ENCODE measurements at regions not wholly inside any gene's neighbourhood (a gene's known extent, or its start where the extent isn't known, plus 50 kb on each side); places are given as distances from the start of the nearest gene placed in this dataset.
"Not testable (repeated sequence)": the region's sequence is repeated elsewhere in the genome, so short reads cannot be mapped to it uniquely, and the experiment has no call there.

- no peak for DNase-seq
These were observed 283.6 kb downstream of the QKI start for GRCh38 chr6:163698086-163698485.

- DNase-seq, result not testable (repeated sequence)
These were observed 281.8 kb downstream of the QKI start for GRCh38 chr6:163696311-163696710.

- no peak for DNase-seq
These were observed 280.9 kb downstream of the QKI start for GRCh38 chr6:163695414-163695864.

GRCh38 chr6:163694988-163695398 lies 280.5 kb downstream of the QKI start:
- no peak for DNase-seq

GRCh38 chr6:163694072-163694471 lies 279.6 kb downstream of the QKI start:
- DNase-seq, result no peak

- no peak for DNase-seq
These were observed 276.5 kb downstream of the QKI start for GRCh38 chr6:163691049-163691448.

- DNase-seq, result no peak
These were observed 274.3 kb downstream of the QKI start for GRCh38 chr6:163688739-163689362.

GRCh38 chr6:163687075-163687474 lies 272.6 kb downstream of the QKI start:
- no peak for DNase-seq

- DNase-seq, result no peak
These were observed 271.8 kb downstream of the QKI start for GRCh38 chr6:163686301-163686700.

GRCh38 chr6:163683105-163683622 lies 268.6 kb downstream of the QKI start:
- DNase-seq, result no peak

GRCh38 chr6:163679753-163680152 lies 265.2 kb downstream of the QKI start:
- no peak for DNase-seq

GRCh38 chr6:163679012-163679660 lies 264.6 kb downstream of the QKI start:
- DNase-seq, result no peak

GRCh38 chr6:163675611-163676010 lies 261.1 kb downstream of the QKI start:
- DNase-seq, result no peak

- no peak for DNase-seq
These were observed 258.2 kb downstream of the QKI start for GRCh38 chr6:163672710-163673109.

GRCh38 chr6:163671791-163672190 lies 257.3 kb downstream of the QKI start:
- DNase-seq, result no peak

- DNase-seq, result no peak
These were observed 256.8 kb downstream of the QKI start for GRCh38 chr6:163671355-163671754.

- DNase-seq, result no peak
These were observed 255.8 kb downstream of the QKI start for GRCh38 chr6:163670336-163670735.

GRCh38 chr6:163668061-163668426 lies 253.5 kb downstream of the QKI start:
- no peak for DNase-seq

- peak; percentile 24 for DNase-seq
These were observed 253.0 kb downstream of the QKI start for GRCh38 chr6:163667372-163668060.

GRCh38 chr6:163665464-163665863 lies 250.9 kb downstream of the QKI start:
- DNase-seq, result no peak

- no peak for DNase-seq
These were observed 249.1 kb downstream of the QKI start for GRCh38 chr6:163663575-163663974.

GRCh38 chr6:163662604-163663225 lies 248.2 kb downstream of the QKI start:
- no peak for DNase-seq

- DNase-seq, result no peak
These were observed 246.8 kb downstream of the QKI start for GRCh38 chr6:163661272-163661671.

GRCh38 chr6:163659803-163660202 lies 245.3 kb downstream of the QKI start:
- DNase-seq, result no peak
